Jurkat, Clone E6-1 (cell line): ENCODE measurements at regions not wholly inside any gene's neighbourhood (a gene's known extent, or its start where the extent isn't known, plus 50 kb on each side); places are given as distances from the start of the nearest gene placed in this dataset.

Experiments used
- DNase-seq: peaks from one replicate; pipeline ENCODE4 v3.0.0-alpha.2; 2011; ENCODE audit warnings: low read depth, low spot score
- H3K4me3 ChIP-seq: 2 replicates; pipeline ENCODE4 v1.5.1; 2011; ENCODE audit warnings: mild to moderate bottlenecking, low read length, control low read depth, moderate library complexity

DNA sequence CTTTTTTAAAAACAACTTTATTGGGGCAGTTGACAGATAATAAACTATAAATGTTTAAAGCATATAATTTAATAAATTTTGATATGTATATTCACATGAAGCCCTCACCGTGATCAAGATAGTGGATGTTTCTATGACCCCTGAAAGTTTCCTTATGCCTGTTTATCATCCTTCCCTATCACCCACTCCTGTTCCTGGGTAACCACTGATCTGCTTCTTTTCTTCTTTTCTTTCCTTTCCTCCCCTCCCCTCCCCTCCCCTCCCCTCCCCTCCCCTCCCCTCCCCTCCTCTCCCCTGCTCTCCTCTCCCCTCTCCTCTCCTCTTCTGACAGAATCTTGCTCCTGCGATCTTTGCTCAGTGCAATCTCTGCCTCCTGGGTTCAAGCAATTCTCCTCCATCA, 193.7 kb upstream of the CDH13 start:
- no peak for DNase-seq
- no peak overlapping the region for H3K4me3 ChIP-seq

DNA sequence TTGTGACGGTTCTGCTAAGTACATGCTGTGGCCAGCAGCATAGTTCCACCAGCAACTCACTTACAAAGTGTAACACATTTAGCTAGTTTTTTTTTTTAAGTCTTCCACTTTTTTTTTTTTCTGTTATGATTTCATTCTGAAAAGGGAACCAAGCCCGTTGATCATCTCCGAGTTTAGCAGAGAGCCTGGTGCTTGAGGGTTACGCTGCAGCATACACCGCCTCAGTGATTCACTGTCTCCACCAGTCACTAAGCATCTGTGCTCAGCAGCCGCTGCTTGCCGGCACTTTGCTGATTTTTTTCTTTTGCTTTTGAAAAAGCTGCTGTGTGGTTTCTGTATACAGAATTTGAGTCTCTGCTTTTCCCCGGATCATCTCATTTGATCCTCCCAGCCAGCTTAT, 194.5 kb upstream of the CDH13 start:
- H3K4me3 ChIP-seq = no peak overlapping the region
- no peak for DNase-seq

DNA sequence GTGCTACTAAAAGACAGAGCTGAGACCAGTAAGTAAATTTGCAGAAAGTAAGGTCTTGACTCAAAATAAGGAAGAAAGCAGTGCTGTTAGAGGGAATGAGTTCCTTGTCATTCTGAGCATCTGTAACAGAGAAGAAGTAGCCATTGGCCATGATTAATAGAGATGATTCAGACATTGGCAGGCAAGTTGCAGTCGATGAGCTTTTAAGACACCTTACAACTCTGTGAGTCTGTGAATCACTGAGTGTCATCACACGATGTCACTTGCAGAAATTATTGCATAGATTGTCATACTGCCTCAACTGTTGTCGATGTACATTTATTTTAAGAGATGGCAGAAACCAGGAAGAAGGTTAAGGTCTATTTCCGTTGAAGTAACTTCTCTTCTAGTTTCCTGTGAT, 201.1 kb upstream of the CDH13 start:
- no peak for DNase-seq
- H3K4me3 ChIP-seq = no peak overlapping the region

DNA sequence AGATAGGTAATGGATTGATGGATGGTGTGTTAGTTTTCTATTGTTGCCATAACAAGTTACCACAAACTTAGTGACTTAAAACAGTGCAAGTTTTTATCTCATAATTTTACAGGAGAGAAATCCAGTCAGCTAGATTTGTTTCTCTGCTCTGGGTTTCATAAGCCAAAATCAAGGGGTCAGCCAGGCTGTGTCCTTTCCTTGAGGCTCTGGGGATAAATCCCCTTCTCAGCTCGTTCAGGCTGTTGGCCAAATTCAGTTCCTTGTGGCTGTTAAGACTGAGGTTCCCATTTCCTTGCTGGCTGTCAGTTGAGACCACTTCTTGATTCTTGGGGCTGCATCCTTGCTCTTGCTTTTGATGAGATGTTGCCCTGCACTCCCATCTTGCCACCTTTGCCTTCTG, 204.9 kb upstream of the CDH13 start:
- no peak overlapping the region for H3K4me3 ChIP-seq
- DNase-seq = no peak

DNA sequence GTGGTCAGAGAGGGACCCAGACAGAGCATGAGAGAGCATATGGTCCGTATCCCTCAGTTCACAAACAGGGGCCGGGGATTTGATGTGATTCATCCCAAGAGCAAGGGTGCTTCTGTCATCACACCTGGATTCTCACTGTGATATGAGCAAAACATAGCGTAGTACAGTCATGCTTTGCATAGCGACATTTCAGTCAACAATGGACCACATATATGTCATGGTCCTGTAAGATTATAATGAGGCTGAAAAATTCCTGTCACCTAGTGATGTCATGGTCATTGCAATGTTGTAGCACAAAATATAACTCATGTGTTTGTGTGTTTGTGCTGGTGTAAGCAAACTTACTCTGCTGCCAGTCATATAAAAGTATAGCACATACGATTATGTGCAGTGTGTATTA, 207.4 kb upstream of the CDH13 start:
- DNase-seq = no peak
- H3K4me3 ChIP-seq = no peak overlapping the region

DNA sequence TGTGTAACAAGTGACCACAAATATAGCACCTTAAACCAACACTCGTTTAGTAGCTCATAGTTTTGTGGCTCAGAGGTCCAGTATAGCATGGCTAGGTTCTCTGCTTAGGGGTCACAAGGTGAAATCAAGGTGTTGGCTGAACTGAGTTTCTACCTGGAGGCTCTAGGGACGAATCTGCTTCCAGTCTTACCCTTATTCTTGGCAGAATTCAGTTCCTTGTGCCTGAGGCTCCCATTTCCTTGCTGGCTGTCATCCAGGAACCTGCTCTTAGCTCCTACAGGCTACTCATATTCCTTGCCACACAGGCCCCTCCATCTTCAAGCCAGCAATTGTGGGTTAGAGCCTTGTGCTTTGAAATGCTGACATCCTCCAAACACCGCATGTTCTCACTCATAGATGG, 212.3 kb upstream of the CDH13 start:
- H3K4me3 ChIP-seq = no peak overlapping the region
- no peak for DNase-seq

DNA sequence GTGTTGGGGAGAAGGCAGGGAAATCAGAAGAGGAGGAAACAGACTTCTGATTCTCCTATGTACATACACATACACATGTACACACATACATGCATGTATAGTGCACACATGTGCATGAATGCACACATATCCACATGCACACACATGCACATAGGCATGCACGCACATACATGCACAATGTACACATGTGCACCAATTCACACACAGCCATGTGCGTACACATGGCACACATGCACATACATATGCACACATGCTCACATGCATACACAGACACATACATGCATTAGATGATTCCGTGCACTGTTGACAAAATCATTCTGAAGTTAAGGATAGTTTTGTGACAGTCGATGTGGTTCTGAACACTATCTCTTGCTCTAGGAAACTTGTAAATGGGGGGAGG, 214.0 kb upstream of the CDH13 start:
- no peak for DNase-seq

DNA sequence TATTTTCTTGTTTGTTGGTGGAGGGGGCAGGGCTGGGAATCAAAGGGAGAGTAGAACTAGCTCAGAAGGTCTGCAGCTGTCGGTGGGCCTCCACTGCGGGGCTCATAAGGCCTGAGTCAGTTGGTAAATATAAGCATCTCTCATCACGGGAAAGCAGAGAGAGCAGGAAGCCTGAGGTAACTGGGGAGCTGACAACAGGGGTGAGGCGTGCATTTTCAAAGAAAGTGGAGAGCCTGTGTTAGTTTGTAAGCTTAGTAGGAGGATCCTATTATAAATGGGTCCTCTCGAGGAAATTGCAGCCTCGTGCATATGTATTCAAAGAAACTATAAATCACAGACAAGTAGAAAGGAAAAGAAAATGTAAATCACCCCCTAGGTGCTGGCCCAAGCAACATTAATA, 221.0 kb upstream of the CDH13 start:
- no peak for DNase-seq
- H3K4me3 ChIP-seq = no peak overlapping the region

More for the DNA sequence above, 214.0 kb upstream of the CDH13 start:
- H3K4me3 ChIP-seq = no peak overlapping the region

DNA sequence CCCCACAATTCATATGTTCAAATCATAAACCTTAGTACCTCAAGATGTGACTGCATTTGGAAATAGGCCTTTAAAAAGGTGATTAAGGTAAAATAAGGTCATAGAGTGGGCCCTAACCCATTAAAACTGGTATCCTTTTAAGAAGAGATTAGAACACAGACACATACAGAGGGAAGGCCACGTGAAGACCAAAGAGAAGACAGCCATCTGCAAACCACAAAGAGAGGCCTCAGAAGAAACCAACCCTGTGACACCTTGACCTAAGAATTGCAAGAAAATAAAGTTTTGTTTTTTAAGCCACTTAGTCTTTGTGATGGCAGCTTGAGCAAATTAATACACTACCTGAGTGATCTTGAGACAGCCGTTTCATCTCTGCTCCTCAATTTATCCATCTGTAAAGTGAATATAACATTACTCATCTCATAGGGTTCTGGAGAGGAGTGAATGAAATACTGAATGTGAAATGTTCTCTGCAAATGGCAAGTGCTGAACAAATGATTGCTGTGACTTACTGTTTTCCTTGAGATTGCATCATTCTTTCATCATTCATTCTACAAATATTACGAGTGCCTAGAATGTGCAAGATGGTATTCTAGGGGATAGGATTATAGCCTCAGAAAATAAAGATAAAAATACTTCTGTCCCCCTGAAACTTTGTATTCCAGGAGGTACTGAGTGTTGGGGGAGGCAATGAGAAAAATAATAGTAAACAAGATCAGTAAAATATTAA, 222.0 kb upstream of the CDH13 start:
- H3K4me3 ChIP-seq = no peak overlapping the region
- no peak for DNase-seq

DNA sequence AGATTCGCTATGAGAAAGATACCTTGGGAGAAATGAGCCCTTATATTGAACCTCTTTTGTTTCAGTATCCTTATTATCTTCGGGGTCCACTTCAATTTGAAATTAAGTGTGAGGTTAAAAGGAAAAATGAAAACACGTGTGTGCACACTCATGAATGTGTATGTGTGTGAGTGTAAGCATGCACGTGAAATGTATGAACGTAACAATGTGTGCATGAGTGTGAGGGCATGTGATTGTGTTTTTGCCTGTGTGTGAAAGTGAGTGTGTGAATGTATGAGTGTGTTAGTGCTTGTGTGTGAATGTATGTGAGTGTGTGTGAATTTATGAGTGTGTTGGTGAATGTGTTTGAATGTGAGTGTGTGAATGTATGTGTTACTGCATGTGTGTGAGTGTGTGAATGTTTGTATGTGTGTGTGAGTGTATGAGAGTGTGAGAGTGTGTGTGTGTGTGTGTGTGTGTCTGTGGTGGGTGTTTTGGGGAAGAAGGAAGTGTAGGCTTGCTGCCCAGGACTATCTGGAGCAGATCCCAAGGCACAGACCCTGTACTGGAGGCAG, 224.0 kb upstream of the CDH13 start:
- H3K4me3 ChIP-seq = no peak overlapping the region
- no peak for DNase-seq

DNA sequence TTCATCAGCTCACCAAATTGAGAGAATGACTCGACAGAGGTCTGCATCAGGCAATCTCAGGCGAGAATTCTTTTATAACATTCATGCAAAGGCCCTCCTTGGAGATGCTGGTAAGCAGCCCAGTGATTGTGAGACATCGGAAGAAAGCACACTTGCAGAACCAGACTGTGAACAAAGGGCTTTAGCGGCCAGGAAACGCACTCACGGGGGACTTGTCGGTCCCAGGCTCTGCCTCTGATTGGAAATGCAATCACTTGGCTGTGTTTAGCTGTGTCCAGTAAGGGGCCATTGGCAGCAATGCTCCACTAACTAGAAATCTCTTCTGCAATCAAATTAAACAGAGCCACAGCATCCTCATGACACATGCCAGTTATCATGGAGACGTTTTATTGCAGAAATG, 226.7 kb upstream of the CDH13 start:
- H3K4me3 ChIP-seq = no peak overlapping the region
- no peak for DNase-seq

DNA sequence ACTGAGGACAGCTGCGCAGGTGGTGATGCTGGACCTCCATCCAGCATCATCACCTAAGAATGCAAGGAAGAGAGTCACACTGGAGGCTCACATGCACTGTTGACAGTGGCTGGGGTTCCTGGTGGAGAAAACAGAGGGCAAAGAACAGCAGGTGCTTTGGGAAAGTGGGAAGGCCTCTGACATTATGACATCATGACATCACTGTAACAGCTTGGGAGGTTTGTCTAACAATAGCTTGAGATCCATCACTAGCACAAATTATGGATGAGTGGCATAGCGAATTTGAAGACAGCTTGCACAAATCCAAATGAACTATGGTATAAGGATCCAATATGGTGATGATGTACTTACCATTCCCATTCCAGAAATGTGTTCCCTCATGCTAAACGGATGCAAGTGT, 226.5 kb upstream of the MPHOSPH6 start:
- DNase-seq = no peak
- H3K4me3 ChIP-seq = no peak overlapping the region

DNA sequence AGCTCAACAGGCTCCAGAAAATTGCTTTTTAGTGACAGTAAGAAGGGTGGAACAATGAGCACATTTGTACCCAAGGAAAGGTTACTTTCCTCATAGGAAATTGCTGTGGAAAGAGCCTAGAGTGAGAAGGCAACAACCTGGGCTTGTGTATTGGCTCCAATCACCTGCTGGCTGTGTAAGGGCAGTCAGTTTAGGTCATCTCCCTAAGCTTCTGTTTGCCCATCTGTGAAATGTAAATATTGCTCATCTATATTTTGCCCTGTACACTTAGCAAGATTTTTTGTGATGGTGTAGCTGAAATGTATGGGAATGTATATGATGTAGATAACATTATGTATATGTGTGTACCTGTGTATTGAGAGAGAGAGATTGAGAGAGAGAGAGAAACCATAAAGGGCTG, 225.2 kb upstream of the MPHOSPH6 start:
- DNase-seq = no peak
- H3K4me3 ChIP-seq = no peak overlapping the region

DNA sequence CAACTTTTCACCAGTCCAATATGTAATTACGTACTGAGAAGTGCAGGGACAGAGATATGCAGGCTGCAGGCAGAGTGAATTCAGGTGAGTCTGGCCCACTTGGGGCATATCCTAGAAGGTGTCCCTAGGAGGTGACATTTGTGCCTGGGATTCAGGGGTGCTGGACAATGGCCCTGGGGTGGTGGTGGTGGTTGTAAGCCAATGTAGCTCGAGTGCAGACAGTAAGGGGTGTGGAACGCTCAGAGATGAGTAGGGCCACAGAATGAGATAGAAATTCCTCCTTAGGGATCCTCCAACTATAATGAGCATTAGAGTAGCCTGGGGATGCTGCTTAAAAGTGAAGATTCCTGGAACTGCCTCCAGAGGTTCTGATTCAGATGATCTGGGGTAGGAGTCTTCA, 221.7 kb upstream of the MPHOSPH6 start:
- DNase-seq = no peak
- H3K4me3 ChIP-seq = no peak overlapping the region

DNA sequence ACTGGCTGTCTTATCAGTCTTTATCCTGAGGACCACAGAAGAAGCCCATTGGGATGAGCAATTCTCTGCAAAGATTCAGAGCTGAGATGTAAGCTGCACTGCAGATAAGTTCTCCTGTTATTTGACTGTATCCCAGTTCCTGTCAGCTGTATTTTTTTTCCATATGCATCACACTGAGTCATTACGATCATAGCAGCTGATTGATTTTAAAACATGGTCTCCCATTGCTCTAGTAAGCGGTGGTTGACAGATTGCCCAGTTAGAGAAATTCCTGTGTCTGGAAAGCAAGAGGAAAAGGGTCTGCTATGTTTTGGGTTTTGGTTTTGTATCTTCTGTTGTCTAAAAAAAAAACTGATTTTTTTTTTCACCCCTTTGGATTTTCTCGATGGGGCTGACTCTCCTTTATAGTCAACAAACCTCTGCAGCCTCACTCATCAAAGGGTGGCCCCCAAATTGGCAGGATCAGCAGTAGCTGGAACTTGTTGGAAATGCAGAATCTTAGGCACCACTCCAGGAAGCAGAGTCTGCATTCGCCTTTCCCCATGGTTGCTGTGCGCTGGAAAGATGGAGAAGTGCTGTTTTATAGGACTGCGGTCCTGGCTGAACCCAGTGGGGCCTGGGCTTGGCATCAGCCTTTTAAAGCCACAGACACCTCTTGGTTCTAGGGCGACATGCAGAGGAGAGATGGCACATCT, 220.1 kb upstream of the MPHOSPH6 start:
- no peak for DNase-seq
- no peak overlapping the region for H3K4me3 ChIP-seq

DNA sequence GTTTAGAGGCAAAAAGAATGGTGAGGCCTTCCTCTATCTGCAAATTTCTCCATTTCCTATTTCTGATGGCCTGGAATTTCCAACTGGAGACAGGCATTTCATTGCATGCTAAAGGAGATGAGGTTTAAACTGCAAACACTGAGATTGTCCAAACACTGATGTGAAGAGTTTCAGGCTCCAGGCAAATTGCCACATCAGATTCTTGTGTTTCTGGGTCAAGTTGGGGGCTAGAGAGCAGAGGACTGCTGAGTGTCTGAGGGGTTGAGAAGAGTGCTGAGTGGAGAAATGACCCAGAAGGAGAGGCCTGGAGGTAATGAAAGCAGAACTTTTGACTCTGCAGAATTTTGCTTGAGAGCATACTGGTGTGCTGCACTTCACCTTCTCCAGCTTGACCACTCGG, 216.7 kb upstream of the MPHOSPH6 start:
- no peak for DNase-seq
- H3K4me3 ChIP-seq = no peak overlapping the region

DNA sequence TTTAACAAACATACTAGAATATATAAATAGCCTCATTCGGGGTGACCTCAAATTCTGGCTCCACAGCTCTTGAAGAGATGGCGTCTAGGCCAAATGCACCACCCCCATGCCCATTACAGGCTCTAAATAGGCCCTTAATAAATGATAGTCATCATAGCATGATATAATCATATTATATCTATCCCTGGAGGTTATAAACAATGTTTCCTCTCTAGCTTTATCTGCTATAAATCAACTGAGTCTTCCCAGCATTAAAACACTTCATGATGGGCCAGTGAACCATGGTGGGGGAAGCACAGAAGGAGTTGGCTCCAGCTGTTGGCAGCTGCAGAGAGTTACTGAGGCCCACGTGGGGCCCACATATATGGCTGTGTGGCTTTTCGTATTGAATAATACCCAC, 214.9 kb upstream of the MPHOSPH6 start:
- no peak overlapping the region for H3K4me3 ChIP-seq
- DNase-seq = no peak

DNA sequence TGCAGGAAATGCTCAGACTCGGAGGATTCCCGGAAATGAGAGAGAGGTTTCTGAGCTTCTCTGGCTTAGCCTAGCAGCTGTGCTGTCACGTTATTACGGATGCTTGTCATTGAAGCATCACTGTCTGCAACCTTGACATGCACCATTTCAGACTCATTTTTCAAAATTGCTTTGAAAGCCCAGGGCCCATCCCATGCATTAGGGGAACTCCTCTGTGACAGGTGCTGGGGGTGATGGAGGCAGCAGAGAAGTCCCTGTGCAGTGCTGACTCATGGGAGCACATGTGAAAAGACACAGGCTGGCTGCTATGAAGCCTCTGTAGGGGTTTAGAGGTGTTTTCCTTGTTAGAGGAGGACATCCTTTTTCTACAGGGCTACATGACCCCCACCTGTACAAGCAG, 214.0 kb upstream of the MPHOSPH6 start:
- no peak overlapping the region for H3K4me3 ChIP-seq
- no peak for DNase-seq

DNA sequence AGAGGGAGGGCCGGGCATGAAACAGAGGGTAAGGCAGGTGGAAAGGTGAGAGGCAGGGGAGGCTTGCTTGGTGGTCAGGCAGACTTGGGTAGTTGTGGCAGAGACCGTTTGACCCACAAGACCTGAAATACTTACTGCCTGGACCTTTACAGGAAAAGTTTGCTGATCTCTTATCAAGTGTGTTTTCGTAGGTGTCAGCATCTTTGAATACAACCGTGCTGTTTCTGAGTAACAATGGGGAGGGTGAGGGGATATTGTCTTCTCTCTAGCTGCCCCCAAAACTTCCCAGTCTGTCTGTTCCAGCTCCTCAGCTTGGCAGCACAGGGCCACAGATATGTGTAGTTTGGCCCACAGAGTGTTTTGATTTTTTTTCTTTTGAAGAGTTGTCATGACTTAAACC, 212.5 kb upstream of the MPHOSPH6 start:
- no peak overlapping the region for H3K4me3 ChIP-seq

DNA sequence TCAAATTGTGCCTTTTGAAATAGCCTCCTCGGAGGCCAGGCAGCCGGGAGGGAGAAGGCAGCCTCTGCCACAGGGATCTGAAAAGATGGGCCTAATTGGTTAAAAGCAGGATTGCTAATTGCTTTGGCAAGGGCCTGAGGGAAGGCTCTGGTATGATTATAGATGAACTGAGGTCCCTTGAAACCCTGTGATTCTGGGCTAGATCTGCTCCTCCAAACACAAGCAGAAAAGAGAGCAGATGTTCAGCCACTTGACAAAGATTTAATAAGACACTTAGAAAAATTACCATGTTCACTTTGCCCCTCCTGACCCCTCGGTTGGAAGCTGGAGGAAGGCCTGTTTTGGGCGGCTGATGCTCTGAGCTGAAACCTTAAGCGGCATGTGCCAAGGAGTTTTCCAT, 209.5 kb upstream of the MPHOSPH6 start:
- H3K4me3 ChIP-seq = no peak overlapping the region
- DNase-seq = no peak

More for the DNA sequence above, 212.5 kb upstream of the MPHOSPH6 start:
- no peak for DNase-seq

DNA sequence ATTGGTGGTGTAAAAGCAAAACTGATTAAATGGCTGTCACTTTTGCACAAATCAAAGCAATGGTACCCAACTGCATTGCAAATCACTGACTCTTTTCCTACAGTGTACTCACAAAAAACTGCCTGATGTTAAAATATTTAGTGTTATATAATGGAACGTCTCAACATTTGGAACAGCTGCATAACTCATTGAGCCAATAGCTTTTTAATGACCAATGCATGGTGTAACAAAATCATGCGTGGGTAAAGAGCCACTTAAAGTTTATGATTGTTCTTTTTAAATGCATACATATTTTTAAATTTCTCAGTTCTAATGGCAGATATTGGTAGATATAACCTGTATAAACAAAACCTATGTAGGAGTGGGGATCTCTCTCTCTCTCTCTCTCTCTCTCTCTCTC, 204.0 kb upstream of the MPHOSPH6 start:
- no peak for DNase-seq
- H3K4me3 ChIP-seq = no peak overlapping the region
